ENCODE measurements at regions not wholly inside any gene's neighbourhood (a gene's known extent, or its start where the extent isn't known, plus 50 kb on each side); places are given as distances from the start of the nearest gene placed in this dataset.

GRCh38 chr20:40393197-40394079 lies 295.6 kb downstream of the MAFB start:
- TF ChIP-seq, protein P1, sequence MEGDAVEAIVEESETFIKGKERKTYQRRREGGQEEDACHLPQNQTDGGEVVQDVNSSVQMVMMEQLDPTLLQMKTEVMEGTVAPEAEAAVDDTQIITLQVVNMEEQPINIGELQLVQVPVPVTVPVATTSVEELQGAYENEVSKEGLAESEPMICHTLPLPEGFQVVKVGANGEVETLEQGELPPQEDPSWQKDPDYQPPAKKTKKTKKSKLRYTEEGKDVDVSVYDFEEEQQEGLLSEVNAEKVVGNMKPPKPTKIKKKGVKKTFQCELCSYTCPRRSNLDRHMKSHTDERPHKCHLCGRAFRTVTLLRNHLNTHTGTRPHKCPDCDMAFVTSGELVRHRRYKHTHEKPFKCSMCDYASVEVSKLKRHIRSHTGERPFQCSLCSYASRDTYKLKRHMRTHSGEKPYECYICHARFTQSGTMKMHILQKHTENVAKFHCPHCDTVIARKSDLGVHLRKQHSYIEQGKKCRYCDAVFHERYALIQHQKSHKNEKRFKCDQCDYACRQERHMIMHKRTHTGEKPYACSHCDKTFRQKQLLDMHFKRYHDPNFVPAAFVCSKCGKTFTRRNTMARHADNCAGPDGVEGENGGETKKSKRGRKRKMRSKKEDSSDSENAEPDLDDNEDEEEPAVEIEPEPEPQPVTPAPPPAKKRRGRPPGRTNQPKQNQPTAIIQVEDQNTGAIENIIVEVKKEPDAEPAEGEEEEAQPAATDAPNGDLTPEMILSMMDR (IDR thresholded peaks at IDR 0.05; ENCODE audit: low read depth, low read length) = no peak
- no peak for TF ChIP-seq EZH2phosphoT487 (IDR thresholded peaks at IDR 0.05; ENCODE audit: low read depth)
